Activated CD4-positive, alpha-beta T cell treated with anti-CD3 and anti-CD28 coated beads, Interleukin-2, amount 10 ng/mL, durations not matched to agents 24 days and 14 days (primary cell): ENCODE measurements at regions not wholly inside any gene's neighbourhood (a gene's known extent, or its start where the extent isn't known, plus 50 kb on each side); places are given as distances from the start of the nearest gene placed in this dataset.

Experiments
- DNase-seq: peaks from one replicate; pipeline ENCODE4 v3.0.0; 2022
- H3K27ac Mint-ChIP-seq: one replicate; pipeline ENCODE4 v1.8.0; 2022; ENCODE audit warnings: mild to moderate bottlenecking, mixed read lengths
- H3K27me3 Mint-ChIP-seq: one replicate; pipeline ENCODE4 v1.8.0; 2022; ENCODE audit warnings: mixed read lengths
- H3K36me3 Mint-ChIP-seq: one replicate; pipeline ENCODE4 v1.8.0; 2022; ENCODE audit warnings: low read depth, mild to moderate bottlenecking, mixed read lengths
- H3K4me1 Mint-ChIP-seq: one replicate; pipeline ENCODE4 v1.8.0; 2021; ENCODE audit warnings: mixed read lengths
- H3K4me3 Mint-ChIP-seq: one replicate; pipeline ENCODE4 v1.8.0; 2022; ENCODE audit warnings: mild to moderate bottlenecking, moderate library complexity, mixed read lengths
- H3K9me3 Mint-ChIP-seq: one replicate; pipeline ENCODE4 v1.8.0; 2021; ENCODE audit warnings: mixed read lengths
- intact Hi-C: fragments of 100-400 bp; cut with micrococcal nuclease; formaldehyde crosslinking; loops from one replicate; pipeline ENCODE4 v1.15.1; 2023

DNA sequence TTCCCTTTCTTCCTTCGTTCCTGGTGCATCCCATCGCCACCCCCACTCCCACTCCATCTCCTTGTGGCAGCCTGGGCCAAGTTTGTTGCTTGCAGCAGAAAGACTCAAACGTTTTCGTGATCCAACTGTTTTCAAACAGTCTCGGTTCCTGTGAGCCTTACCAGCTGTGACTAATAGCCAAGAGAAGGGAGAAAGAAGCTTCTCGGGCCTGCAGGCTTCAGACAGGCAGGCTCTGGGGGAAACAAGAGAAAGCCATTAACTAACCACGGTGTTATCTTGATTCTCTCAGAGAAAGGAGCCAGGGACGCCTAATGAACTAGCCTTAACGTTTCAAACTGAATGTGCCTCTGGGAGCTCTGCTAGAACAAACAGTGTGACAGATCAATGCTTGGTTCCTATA is 742.0 kb downstream of the NR2F2 start:
- Mint-ChIP-seq H3K27me3 (no peaks in the 10 kb centered on the region), H3K4me1 (no peaks in the 10 kb centered on the region), H3K4me3 (no peak overlapping the region), H3K36me3 (no peaks in the 10 kb centered on the region), H3K9me3 (peaks cover 5% of the 10 kb centered on the region), H3K27ac (no peak overlapping the region)
- no peak for DNase-seq
- intact Hi-C loops = no loop called here

DNA sequence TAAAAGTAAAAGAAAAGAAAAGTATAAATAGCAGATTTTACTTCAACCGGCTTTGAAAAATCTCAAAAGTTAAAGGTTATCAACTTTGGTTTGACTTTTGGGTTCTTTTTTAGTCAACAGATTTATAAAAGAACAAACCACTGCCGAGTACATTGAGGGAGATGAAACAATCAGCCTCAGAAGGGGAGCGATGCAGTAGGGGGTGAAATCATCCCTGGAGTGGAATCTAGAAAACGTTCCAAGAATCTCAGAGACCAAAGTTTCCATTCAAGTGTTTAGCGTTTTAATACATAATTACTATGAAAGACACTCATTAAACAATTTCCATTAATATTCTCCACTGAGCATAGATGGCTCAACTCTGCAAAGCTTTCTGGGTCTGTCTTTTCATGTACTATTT is 745.5 kb downstream of the NR2F2 start:
- H3K9me3 Mint-ChIP-seq = peaks cover 7% of the 10 kb centered on the region
- H3K27me3 Mint-ChIP-seq = no peaks in the 10 kb centered on the region
- intact Hi-C loops = no loop called here
- H3K4me3 Mint-ChIP-seq = no peak overlapping the region
- H3K4me1 Mint-ChIP-seq = no peaks in the 10 kb centered on the region
- no peak overlapping the region for H3K27ac Mint-ChIP-seq
- no peak for DNase-seq
- no peaks in the 10 kb centered on the region for H3K36me3 Mint-ChIP-seq

DNA sequence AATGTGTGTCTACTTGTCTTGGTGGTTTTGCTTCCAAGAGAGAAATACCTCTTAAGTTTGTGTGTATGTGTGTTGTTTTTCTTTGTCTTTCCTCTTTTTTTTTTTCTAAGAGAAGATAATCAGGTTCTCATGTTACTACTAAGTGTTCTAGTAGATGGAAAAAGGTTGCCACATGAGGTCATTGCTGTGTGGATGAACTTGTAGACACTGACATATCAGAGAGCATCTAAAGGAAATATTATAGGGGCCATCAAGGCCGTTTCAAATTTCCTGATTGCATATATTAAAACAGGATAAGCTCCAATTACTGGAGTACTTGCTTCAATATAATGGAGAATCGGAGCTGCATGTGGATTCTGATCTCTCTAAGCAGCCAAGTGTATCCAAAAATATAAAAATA is 747.5 kb downstream of the NR2F2 start:
- no peaks in the 10 kb centered on the region for H3K36me3 Mint-ChIP-seq
- no peaks in the 10 kb centered on the region for H3K4me1 Mint-ChIP-seq
- DNase-seq = no peak
- H3K27ac Mint-ChIP-seq = no peak overlapping the region
- no peaks in the 10 kb centered on the region for H3K27me3 Mint-ChIP-seq
- intact Hi-C loops = no loop called here
- H3K4me3 Mint-ChIP-seq = no peak overlapping the region
- peaks cover 7% of the 10 kb centered on the region for H3K9me3 Mint-ChIP-seq

DNA sequence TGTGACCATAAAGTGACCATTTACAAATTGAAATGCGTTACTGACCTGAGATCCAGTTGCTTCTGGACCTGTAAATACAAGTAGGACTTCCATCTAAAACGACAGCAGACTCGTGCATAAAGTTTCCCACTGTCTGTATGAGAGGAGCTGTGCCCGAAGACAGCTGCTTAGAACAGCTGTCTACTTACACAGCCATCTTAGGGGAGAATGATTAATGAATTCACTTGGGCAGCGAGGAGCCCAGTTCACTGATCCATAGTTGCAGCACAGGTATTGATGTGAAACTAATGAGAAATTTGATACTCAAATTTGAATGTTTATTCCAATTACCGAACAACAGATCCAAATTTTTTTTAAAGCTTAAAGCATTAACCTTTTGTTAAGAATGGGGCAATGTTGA is 748.1 kb downstream of the NR2F2 start:
- H3K36me3 Mint-ChIP-seq = no peaks in the 10 kb centered on the region
- no peaks in the 10 kb centered on the region for H3K4me1 Mint-ChIP-seq
- no peak overlapping the region for H3K4me3 Mint-ChIP-seq
- H3K27ac Mint-ChIP-seq = no peak overlapping the region
- DNase-seq = no peak
- intact Hi-C loops = no loop called here
- no peaks in the 10 kb centered on the region for H3K27me3 Mint-ChIP-seq
- H3K9me3 Mint-ChIP-seq = peaks cover 7% of the 10 kb centered on the region

DNA sequence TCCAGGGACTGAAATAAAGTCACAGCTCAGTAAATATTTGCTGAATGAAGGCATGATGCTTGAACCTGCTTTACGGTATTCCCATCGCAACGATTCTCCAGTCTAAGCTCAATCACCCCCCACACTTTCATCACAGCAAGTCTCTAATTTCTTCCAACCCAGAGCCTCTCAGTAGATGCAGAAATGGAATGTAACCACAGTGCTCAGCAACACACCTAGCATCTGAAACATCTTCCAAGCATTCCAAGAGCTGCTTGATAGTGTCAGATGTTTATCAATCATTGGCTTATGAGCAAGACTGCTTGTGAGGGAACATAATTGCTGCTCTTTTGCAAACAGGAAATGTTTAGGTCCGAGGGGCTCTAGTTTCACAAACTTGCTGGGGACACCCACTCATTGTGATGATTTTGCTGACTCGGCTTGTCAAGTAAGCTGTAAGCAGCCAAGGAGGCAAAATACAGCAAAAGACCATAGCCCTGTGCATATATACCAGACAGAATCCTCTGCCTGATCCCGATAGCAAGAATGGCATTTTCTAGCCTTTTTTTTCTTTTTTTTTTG is 751.2 kb downstream of the NR2F2 start:
- intact Hi-C loops = no loop called here
- H3K9me3 Mint-ChIP-seq = peaks cover 7% of the 10 kb centered on the region

DNA sequence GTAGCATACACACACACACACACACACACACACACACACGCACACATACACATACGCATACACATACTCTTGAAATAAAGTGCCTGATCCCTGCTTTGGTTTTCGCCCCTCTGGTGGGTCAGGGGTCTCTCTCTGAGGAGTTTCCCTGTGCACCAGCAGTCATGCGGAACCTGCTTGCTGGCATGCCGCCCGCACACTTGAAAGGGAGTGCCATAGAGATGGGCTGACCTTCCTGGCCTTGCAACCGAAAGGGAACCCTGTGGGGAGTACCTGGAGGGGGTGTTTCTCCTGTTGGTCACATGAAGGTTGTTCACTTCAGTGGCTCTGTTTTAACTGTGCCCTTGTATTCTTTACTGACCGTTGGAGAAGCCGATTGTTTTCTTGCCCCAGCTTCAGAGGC is 752.3 kb downstream of the NR2F2 start:
- no peak overlapping the region for H3K4me3 Mint-ChIP-seq
- H3K27me3 Mint-ChIP-seq = no peaks in the 10 kb centered on the region
- intact Hi-C loops = no loop called here
- DNase-seq = no peak
- H3K9me3 Mint-ChIP-seq = peaks cover 10% of the 10 kb centered on the region
- H3K27ac Mint-ChIP-seq = no peak overlapping the region
- no peaks in the 10 kb centered on the region for H3K36me3 Mint-ChIP-seq
- H3K4me1 Mint-ChIP-seq = no peaks in the 10 kb centered on the region

More for the DNA sequence above, 751.2 kb downstream of the NR2F2 start:
- Mint-ChIP-seq H3K4me1 (no peaks in the 10 kb centered on the region), H3K27me3 (no peaks in the 10 kb centered on the region), H3K36me3 (no peaks in the 10 kb centered on the region), H3K27ac (no peak overlapping the region), H3K4me3 (no peak overlapping the region)
- DNase-seq = no peak

DNA sequence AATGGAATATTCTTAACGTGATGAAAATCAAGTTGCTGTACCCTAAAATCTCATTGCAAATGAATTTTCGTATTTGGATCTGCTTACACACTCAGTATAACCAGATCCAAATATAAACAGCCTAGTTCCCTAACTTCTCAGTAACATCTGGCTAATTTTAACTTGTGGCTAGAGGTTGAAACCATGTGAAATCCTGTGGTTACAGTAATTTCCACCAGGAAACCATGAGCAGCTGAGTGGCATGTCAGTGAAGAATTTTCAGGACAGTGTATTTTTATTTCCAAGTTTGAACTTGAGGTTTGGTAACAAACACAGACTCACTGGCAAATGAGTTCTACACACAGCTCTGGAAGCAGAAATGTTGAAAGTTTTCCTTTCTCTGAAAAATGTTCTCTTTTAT is 754.1 kb downstream of the NR2F2 start:
- intact Hi-C loops = no loop called here
- no peak for DNase-seq
- no peak overlapping the region for H3K27ac Mint-ChIP-seq
- H3K36me3 Mint-ChIP-seq = no peaks in the 10 kb centered on the region
- H3K27me3 Mint-ChIP-seq = no peaks in the 10 kb centered on the region
- H3K4me3 Mint-ChIP-seq = no peak overlapping the region
- H3K9me3 Mint-ChIP-seq = peaks cover 6% of the 10 kb centered on the region
- no peaks in the 10 kb centered on the region for H3K4me1 Mint-ChIP-seq

DNA sequence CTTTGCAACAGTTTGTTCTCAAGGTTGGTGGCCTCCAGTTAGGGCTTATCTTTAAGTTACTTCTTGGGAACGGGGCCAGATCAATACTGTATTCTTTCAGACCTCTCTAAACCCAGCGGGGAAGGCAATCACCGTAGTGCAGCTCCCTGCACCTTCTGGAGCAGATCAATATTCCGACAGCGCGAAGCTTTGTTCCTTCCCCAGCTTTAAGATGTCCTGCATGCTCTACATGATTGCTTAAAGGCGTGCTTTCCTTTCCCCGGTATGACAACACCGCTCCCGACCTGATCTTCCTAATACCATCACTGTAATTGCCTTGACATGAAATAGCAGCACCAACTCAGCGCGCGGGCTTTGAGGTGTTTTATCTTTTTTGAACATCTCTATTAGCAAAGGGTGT is 755.2 kb downstream of the NR2F2 start:
- Mint-ChIP-seq H3K4me1 (no peaks in the 10 kb centered on the region), H3K27me3 (no peaks in the 10 kb centered on the region), H3K4me3 (no peak overlapping the region), H3K9me3 (peaks cover 3% of the 10 kb centered on the region), H3K27ac (no peak overlapping the region), H3K36me3 (no peaks in the 10 kb centered on the region)
- no peak for DNase-seq
- intact Hi-C loops = no loop called here

DNA sequence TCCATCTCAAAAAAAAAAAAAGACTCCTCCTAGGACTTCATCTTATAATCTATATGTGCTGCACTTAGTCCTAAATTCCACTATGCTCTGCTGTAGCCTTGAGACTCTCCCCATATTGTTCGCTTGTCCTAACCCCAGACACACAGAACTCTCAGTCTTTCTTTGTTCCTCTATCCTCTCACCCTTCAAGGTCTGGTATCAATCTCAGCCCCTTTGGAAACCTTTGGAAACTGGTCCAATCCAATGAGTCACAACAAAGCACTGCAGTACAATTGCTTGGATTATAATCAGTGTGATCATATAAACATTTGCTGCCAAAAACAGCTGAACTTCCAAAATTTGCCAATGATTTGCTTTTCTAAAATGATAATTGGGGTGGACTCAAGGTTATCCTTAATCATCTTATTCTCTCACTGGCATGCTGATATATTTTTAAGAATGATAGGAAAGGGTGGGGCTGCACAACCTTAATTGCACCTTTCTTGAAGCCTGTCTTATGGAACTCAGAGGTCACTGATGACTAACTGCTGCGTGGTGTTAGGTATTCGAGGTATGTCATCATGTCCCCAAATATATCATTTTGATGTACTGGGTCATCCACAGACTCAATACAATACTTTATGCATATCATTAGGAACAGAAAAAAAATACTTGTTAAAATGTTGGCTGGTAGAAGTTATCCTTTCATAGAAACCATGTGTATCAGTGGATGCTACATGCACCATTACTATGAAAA is 756.7 kb downstream of the NR2F2 start:
- Mint-ChIP-seq H3K27ac (no peak overlapping the region), H3K27me3 (no peaks in the 10 kb centered on the region), H3K9me3 (peaks cover 3% of the 10 kb centered on the region), H3K4me3 (no peak overlapping the region), H3K36me3 (no peaks in the 10 kb centered on the region), H3K4me1 (no peaks in the 10 kb centered on the region)
- intact Hi-C loops = no loop called here
- no peak for DNase-seq

DNA sequence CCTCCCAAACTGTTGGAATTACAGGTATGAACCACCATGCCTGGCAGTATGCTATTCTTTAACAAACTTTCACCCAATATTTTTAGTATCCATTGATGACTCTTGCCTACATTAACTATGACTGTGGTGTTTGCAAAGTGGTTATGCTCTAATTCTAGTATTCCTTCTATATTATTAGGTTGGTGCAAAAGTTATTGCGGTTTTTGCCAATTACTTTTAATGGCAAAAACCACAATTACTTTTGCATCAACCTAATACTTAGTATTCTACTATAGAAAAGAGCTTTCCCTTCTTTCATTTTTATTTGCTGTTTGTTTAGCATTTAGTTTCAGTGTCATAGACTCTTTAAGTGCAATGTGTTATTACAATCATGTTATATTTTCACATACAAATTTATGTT is 760.6 kb downstream of the NR2F2 start:
- no peak overlapping the region for H3K4me3 Mint-ChIP-seq

DNA sequence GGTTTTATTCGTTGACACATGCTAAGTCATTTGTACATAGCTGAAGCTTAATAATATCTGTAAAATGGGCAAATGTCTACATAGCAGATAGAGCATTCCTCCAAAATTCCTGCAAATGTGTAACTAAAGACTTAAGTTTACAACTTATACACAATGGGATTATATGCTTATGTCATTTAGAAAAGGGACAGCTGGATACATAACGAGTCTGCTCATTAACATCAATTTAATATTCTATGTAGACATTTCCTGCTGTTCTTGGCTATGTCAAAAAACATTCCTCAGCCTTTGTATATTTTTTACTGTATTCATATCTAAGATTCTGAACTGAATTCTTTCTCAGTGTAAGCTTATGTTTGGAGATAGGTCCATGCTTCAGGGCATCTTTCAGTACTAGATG is 762.2 kb downstream of the NR2F2 start:
- H3K4me1 Mint-ChIP-seq = no peaks in the 10 kb centered on the region
- no peak overlapping the region for H3K27ac Mint-ChIP-seq
- intact Hi-C loops = no loop called here
- DNase-seq = no peak
- no peaks in the 10 kb centered on the region for H3K27me3 Mint-ChIP-seq
- H3K9me3 Mint-ChIP-seq = peaks cover 6% of the 10 kb centered on the region
- no peak overlapping the region for H3K4me3 Mint-ChIP-seq
- H3K36me3 Mint-ChIP-seq = no peaks in the 10 kb centered on the region

More for the DNA sequence above, 760.6 kb downstream of the NR2F2 start:
- Mint-ChIP-seq H3K9me3 (peaks cover 9% of the 10 kb centered on the region), H3K27me3 (no peaks in the 10 kb centered on the region), H3K4me1 (no peaks in the 10 kb centered on the region), H3K27ac (no peak overlapping the region), H3K36me3 (no peaks in the 10 kb centered on the region)
- DNase-seq = no peak
- intact Hi-C loops = no loop called here

DNA sequence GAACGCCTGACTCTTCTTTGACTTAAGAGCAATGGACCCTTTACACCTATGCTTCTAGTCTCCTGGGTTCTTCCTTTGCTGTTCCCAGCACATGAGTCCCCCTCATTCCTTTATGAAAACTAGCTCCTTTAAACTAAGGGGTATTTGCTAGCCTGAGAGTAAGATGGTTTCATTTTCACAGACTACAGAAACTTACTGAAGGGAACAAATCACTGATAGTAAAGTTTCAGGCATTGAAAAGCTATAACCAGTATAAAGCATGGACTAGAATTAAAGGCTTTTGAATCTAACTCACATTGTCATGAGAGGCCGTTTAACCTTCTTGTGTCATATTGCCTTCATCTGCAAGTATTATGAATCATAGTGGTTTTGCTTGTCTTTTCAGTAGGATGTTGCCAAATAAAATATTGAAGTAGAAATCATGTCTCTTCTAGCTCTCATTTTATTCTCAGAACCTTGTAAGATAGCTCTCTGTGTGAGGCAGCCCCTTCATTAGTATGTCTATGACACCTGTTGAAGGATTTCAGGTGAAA is 765.9 kb downstream of the NR2F2 start:
- peaks cover 6% of the 10 kb centered on the region for H3K9me3 Mint-ChIP-seq

DNA sequence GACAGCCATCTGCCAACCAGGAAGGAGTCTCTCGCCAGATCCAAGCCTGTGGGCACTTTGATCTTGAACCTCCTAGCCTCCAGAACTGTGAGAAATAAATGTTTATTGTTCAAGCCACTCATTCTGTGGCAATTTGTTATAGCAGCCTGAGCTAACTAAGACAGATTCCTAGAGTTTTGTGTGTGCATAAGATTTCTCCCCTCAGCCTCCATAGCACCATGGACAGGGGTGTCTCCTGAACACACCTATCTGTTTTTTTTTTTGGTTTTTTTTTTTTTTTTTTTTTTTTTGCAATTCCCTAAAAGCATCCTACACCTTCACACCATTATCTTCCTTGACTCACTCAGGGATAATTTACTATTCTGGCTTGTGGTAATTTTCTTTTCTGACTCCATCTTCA is 768.5 kb downstream of the NR2F2 start:
- H3K36me3 Mint-ChIP-seq = no peaks in the 10 kb centered on the region
- H3K4me3 Mint-ChIP-seq = no peak overlapping the region
- no peaks in the 10 kb centered on the region for H3K9me3 Mint-ChIP-seq
- intact Hi-C loops = no loop called here
- no peaks in the 10 kb centered on the region for H3K27me3 Mint-ChIP-seq
- H3K27ac Mint-ChIP-seq = no peak overlapping the region
- no peaks in the 10 kb centered on the region for H3K4me1 Mint-ChIP-seq
- DNase-seq = no peak

More for the DNA sequence above, 765.9 kb downstream of the NR2F2 start:
- H3K36me3 Mint-ChIP-seq = no peaks in the 10 kb centered on the region
- no peaks in the 10 kb centered on the region for H3K27me3 Mint-ChIP-seq
- no peak for DNase-seq
- intact Hi-C loops = no loop called here
- H3K4me3 Mint-ChIP-seq = no peak overlapping the region
- H3K4me1 Mint-ChIP-seq = no peaks in the 10 kb centered on the region
- H3K27ac Mint-ChIP-seq = no peak overlapping the region

DNA sequence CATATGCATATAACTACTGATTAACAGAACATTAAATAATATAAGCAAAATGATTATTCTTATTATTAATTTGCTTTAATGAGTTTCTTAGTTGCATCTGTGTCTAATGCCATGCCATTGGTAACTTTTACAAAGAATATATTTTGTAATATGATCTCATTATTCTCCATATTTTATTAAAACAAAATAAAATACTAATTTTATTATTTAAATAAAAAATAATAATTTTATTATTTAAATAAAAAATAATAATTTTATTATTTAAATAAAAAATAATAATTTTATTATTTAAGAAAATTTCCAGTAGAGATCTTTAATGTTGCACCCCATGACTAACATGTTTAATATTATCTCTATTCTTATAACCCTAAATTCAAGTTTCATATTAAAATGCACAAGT is 771.1 kb downstream of the NR2F2 start:
- intact Hi-C loops = no loop called here
- H3K4me1 Mint-ChIP-seq = no peaks in the 10 kb centered on the region
- no peaks in the 10 kb centered on the region for H3K36me3 Mint-ChIP-seq
- no peak overlapping the region for H3K27ac Mint-ChIP-seq
- DNase-seq = no peak
- H3K27me3 Mint-ChIP-seq = no peaks in the 10 kb centered on the region
- H3K4me3 Mint-ChIP-seq = no peak overlapping the region
- no peaks in the 10 kb centered on the region for H3K9me3 Mint-ChIP-seq
